NOMO-1 treated with DMSO at 0.1 percent for 48 hours (cell line): ENCODE measurements at regions not wholly inside any gene's neighbourhood (a gene's known extent, or its start where the extent isn't known, plus 50 kb on each side); places are given as distances from the start of the nearest gene placed in this dataset.
"Not testable (repeated sequence)": the region's sequence is repeated elsewhere in the genome, so short reads cannot be mapped to it uniquely, and the experiment has no call there.

ENCODE experiments used
- DNase-seq: peaks from one replicate; lab custom pipeline; 2025; ENCODE audit not compliant: unreplicated experiment; lab: John Stamatoyannopoulos, UW

DNA sequence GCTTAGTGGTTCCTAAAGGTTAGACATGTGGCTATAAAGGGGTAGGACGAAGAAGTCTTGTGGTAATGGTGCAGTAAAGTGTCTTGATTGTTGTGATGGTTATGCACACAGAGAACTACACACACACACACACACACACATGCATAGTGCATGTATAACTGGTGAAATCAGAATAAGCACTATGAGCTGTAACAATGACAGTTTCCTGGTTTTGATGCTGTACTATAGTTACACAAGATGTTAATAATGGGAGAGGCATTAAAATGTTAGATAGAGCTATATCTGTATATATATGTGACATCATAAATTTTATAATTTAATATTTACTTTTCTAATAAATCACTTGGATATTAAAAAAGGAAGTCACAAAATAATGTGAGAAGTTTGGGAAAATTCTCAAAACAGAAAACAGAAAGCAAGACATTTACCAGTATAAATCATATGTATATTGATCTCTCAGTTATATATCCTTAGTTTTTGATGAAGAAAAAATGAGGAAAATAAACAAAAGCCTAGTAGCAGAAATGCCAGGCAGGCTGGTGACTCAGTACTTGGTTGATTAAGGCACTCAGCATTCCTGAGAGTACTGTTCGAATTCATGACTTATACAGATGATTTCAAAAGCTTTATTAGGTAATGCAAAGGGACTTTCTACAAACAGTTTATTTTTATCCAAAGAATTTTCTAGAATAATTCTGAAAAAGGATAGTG, 350.5 kb upstream of the DAB2 start:
- DNase-seq, result no peak

DNA sequence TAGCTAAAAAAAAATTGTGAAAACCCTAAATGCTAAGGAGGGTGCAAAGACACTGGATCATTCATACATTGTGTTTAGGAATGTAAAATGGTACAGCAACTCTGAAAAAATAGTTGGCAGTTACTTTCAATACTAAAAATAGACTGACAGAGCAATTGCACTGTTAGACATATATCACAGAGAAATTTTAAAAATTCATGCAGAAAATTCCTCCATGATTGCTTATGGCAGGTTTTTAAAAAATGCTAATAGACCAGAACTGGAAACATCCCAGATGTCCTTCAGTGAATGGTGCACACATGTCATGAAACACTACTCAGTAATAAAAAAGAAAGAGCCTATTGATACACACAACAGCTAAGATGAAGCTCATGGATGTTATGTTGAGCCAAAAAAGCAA, 349.8 kb upstream of the DAB2 start:
- no peak for DNase-seq

DNA sequence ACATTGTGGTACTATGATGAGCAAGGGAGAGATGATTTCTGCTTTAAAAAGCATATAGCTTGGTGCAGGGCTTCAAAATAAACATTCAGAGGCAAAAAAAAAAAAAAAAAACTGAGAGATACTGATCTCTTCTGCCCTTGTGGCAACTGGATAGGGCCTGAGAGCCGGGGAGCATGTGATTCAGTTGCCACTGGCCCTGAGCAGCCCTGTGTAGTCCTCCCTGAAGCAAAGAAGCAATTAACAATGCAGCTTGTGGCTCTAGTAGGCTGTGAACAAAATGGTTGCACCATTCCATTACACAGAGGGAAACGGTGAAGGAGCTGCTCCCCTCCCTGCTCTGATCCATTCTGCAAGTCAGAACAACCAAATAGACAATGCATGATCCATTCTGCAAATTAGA, 347.5 kb upstream of the DAB2 start:
- DNase-seq, result no peak

DNA sequence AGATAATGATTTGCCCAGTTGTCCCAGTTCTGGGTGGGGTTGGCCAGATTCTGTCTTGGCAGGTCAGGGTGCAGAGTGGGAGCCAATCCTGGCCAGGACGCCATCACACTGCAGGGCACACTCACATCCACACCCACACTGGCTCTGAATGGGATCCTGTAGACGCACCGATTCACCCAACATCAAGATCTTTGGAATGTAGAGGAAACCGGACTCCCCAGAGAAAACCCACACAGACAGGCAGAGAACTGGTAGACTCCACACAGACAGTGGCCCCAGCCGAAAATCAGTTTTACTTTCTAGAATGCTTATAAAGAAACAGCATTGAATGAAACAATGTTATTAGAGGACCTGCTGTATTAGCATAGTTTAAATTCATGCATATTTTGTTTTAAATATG, 343.1 kb upstream of the DAB2 start:
- DNase-seq, result no peak

DNA sequence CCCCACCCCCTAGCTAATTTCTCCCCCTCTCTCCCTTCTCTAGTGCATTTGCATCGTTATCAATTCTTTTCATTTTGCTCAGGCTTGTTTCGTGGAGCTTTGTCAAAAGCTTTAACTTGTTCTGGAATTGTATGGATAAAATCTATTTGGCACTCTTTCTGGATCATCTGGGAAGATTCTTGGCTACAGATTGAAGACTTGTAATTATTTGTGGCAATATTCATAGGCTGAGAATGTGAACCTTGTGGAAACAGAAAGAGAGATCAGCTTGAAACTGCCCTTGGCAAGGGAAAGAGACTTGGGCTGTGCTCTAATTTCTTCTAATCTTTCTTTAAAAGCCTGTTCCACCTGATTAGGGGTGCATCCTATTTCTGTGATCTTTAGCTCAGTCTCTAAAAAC, 340.6 kb upstream of the DAB2 start:
- DNase-seq, result no peak

DNA sequence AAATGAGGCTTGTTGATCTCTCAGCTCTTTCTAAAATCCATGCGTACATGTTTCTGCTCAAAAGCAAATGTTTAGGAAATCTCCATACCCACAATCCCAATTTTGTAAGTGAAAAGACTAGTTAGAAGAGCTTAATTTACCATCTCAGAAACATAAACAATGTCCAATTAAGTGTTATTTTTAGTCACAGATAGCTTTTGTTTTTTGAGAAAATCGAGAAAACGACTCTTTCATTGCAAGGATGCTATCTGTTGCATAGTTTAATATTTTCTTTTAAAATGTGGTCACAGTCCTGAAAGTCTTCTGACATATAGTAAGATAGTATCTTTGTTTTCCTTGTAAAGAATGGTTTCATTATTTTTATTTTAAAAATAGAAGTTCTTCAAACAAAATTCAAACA, 338.0 kb upstream of the DAB2 start:
- no peak for DNase-seq

DNA sequence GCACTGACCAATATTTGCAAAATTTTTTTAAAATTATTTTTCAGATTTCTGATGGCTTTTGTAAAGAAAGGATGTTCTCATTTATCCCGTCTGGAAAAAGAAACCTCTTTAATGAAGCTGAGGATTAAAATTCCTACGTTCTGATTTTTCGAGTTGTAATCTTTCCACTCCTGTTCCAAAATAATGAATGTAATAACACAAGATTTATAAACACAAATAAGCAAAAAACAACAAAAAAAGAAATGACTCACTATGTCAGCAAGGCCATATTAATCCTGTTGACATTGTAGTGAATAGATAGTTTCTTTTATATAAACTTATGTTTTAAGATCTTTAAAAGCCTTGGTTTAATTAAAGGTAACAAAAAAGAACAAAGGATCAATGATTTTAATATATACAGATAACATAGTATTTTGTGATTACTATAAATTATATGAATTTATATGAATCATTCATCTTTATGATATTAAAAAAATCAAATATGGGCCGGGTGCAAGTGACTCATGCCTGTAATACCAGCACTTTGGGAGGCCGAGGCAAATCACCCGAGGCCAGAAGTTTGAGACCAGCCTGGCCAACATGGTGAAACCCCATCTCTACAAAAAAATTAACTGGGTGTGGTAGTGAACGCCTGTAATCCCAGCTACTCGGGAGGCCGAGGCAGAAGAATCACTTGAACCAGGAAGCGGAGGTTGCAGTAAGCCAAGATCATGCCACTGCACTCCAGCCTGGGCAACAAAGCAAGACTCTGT, 336.6 kb upstream of the DAB2 start:
- DNase-seq, result no peak

DNA sequence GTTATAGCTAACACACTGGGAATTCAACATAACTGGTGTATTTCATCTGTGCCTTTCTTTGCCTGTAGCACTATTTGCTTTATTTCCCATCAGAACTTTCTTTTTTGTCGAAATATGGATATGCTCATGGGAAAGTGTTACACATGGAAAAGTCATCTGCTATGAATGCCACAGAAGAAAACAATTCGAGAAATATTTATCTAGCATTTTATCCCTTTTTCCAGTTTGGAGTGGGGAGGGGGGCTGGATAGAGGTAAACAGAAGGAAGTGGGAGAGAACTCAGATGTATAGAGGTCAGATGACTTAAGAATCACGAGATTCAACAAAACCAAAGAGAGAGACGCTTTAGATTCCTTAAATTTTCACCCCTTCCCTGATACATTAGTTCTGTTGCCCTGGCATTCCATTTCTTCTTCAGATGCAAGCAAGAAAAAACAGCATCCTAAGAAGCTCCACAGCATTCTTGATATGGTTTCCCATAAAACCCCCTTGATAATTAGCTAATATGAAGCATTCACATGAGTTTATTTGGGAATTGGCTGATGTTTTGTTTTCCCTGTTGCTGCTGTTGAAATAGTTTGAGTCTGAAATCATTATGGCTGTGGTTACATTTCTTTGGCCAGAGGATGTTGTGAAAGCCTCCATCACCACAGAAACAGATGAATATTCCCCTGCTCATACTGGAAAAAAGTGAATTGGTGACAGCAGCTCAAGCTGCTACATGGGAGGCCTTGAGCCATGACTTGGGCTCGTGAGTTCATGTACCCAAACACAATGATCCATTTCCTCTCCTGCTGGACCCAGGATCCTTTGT, 335.8 kb upstream of the DAB2 start:
- DNase-seq, result peak; percentile 83

DNA sequence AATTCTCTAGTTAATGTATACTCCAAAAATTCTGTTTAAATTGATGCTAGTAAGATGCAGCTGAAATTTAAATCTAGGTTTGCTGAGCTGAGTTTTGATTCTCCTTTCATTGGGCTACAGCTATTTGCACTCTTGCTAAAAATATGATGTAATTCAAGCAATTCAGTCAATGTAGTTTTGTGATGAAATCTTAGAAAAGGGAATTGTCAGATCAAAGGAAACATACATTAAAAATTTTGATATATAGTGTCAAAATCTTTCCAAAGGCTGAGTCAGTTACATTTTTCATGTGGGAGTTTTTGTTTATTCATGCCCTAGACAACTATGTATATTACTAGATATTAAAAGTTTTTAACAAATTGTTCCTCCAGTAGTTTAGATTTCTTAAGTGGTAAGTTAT, 334.9 kb upstream of the DAB2 start:
- peak; percentile 85 for DNase-seq

DNA sequence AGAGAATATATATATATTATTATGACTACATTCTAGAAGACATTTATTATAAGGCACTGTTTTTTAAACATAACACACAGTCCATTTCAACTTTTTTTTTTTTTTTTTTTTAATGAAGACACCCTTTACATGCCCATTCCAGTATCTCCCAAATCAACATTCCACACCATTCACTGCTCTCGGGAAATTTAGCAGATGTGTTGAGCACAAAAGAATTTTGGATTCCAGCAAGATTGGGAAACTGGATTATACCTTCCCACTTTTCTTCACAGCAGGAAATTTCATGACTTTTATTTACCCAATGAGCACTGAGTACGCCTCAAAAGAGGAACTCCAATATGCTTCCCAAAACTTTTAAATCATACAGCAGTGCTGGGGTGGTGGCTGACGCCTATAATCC, 333.6 kb upstream of the DAB2 start:
- no peak for DNase-seq

DNA sequence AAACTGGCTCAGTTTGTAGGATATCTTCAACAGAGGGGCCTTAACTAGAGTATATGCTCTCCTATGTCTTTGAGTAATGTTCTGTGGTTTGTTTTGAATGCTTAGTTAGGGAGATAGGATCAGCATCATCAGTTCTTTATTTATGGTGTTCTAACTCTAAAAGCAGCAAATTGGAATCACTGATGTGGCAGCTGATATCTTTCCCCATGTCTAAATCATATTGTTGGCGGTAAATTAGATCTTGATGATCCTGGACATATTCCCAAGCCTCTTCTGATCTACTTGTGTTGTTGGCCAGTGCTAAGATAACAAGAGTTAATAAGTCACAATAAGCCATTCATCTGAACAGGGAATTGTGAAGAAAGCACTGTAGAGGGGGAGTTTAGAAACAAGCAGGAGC, 332.4 kb upstream of the DAB2 start:
- DNase-seq, result no peak

DNA sequence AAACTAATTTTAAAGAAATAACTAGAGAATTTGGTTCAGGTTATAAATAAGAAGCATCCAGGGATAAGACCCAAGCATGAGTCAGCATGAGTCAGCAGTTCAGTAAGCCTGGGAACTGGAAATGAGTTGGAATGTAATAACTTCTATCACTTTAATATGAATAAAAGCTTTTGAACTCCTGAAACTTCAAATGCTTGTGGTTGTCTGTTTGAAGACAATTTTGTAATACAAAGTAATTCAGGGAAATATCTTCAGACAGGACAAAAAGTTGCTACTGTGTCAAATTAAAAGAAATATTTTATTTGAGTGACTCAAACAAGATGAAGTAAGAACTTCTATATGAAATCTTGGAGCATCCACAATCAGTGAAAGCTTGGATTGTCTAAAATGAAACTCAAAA, 331.2 kb upstream of the DAB2 start:
- no peak for DNase-seq

DNA sequence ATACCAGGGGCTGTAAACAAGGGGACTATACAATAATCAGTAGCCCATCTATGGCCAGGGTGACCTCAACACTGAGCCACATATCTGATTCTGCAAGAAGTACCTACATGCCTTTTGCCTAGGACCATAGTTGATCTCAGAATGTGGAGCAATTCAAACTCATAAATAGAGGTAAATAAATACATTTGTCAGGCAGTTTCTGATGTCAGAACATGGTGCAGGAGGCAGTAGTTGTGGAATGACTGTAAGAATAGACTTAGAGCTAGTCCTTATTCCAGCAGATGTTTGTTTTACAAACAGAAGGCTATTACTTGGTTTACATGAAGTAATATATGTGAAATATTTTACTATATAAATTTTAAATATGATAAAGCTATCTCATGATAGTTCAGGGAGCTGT, 330.7 kb upstream of the DAB2 start:
- no peak for DNase-seq

DNA sequence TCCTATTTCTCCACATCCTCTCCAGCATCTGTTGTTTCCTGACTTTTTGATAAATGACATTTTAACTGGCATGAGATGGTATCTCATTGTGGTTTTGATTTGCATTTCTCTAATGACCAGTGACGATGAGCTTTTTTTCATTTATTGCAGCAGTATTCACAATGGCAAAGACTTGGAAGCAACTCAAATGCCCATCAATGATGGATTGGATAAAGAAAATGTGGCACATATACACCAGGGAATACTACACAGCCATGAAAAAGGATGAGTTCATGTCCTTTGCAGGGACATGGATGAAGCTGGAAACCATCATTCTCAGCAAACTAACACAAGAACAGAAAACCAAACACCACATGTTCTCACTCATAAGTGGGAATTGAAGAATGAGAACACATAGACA, 329.0 kb upstream of the DAB2 start:
- not testable (repeated sequence) for DNase-seq

DNA sequence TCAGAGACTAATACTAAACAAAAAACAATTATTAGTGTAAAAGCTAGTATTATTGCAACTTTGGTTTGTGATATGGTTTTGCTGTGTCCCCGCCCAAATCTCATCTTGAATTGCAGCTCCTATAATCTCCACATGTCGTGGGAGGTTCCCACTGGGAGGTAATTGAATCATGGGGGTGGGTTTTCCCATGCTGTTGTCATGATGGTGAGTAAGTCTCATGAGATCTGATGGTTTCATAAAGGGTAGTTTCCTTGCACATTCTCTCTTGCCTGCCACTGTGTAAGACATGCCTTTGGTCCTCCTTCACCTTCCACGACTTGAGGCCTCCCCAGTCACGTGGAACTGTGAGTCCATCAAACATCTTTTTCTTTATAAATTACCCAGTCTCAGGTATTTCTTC, 325.9 kb upstream of the DAB2 start:
- no peak for DNase-seq

DNA sequence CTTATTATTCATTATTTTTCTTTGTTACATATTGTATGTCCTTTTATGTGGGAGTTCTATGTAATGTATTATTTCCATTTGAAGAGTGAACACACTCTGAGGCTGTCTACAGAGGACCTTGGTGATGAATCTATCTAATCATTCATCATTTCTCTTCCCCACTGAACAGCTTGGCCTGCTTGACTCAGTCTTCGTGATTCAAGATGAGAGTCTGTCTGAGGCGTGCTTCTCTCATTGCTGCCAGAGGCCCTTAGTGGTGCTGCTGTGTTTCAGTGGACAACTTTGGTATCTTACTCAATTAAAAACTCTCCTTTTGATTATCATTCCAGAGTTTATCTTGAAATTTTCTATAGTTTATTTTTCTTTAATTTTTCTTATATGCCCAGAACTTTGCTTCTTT, 318.1 kb upstream of the DAB2 start:
- DNase-seq, result no peak

DNA sequence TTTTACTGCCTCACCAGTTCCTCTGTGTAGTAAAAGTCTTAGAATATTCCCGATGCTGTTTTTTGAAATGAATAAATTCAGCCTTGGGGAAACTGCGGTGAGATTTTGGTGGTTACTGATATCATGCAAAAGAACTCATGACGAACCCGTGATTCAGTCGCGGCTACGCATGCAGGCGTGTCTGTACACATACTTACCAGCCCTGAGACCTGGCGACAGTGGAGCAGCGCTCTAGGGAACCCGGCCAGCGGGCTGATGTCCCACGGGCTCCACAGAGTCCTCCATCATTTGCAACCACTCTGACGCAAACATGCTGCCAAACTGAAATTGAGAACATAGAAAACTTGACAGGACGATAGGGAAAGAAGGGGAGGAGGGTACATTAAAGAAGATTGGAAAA, 315.6 kb upstream of the DAB2 start:
- no peak for DNase-seq

DNA sequence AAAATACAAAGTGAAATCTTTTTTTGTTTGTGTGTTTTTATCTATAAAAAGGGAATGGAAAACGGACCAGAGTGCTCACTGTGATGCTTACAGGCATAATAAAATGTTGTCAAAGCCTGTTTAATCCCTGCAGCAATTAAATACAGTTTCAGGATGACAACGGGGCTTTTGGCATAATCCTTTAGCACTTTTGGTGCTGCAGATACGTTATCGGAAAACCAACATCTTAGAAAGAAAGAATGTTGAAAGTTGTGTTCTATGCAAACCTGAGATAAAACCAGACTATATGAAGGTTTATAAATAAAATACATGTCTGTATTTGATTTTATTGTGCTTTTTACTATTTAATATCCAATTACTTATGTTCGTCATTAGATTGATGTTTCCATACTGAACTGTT, 307.4 kb upstream of the DAB2 start:
- no peak for DNase-seq

DNA sequence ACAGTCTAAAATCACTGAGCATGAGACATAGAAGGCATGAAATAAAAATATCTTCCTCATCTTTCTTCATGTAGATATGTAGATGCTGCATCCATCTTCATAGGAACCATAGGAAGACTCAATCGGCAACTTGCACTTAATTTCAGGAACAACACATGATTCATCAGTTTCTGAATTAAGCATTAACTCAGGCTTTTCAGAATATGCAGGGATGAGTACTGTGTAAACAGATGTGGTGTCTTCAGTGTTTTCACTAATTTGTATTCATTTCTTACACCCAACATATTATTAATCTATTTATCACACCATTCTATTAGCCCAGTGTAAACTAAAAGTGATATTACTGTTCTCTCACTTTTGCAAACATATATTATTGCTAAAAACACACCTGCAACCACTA, 305.9 kb upstream of the DAB2 start:
- DNase-seq, result no peak

DNA sequence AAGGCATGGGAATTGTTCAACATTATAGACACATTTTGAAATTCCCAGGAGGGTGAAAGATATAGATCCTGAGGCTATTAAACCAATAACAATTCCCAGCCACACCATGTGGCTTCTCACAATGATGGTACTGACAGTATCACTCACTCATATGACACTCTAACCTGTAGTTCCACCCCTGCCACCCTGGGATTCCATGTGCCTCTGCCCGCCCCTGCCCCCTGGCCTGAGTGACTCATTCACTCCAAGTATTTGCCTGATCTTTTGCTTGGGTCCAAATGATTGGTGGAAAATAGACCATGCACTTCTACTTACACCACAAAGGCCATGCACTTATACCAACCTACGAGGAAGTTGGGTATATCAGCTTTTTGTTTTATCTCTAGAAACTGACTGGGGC, 305.2 kb upstream of the DAB2 start:
- DNase-seq, result no peak

DNA sequence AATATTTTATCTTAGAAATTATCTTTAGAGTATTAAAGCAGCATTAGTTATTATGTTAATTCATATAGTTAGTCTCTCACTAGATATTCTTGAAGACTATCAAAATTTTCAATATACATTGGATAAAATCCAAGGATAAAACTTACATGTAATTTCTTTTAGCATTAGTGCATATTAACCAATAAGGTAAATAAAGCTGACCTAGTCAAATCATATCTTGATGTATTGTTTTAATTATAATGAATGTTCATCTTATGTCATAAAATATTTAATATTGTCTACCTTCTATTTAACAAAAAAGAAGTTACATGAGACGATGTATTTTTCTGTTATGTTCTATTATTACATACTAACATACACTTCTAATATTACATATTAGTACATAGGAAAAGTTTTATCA, 301.7 kb upstream of the DAB2 start:
- no peak for DNase-seq

DNA sequence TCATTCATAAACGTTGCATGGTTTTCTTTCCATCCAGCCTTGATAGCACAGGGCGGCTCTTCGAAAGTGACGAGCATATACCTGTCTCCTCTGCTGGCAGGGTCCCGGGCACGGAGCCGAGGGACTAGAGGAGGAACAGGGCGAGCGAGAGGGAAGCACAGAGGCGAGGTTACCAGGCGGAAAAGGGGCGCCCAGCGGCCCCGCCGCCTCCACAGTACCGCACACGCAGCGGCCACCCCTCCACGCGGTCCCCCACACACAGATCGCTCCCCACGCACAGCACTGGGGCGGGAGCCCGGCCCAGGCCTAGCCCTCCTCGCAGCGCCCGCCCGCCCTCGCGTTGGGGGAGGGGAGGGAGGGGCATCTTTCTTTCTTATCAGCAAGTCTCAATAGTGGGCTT, 296.6 kb upstream of the DAB2 start:
- no peak for DNase-seq
